Ishikawa (cell line): ENCODE measurements at regions not wholly inside any gene's neighbourhood (a gene's known extent, or its start where the extent isn't known, plus 50 kb on each side); places are given as distances from the start of the nearest gene placed in this dataset.

ENCODE experiments used
- CEBPB ChIP-seq: IDR thresholded peaks from 2 replicates; pipeline ENCODE4 v1.6.1; 2012
- CREB1 ChIP-seq: IDR thresholded peaks from 2 replicates; pipeline ENCODE4 v1.6.1; 2012; ENCODE audit warnings: low read depth
- EGR1 ChIP-seq: IDR thresholded peaks from 2 replicates; pipeline ENCODE4 v1.6.1; 2012
- EP300 ChIP-seq: IDR thresholded peaks from 2 replicates; pipeline ENCODE4 v1.6.1; 2012; ENCODE audit warnings: borderline replicate concordance
- FOXM1 ChIP-seq: IDR thresholded peaks from 2 replicates; pipeline ENCODE4 v1.6.1; 2012; ENCODE audit warnings: low read depth, borderline replicate concordance
- MAX ChIP-seq: IDR thresholded peaks from 2 replicates; pipeline ENCODE4 v1.6.1; 2012
- NFIC ChIP-seq: IDR thresholded peaks from 2 replicates; pipeline ENCODE4 v1.6.1; 2012
- RAD21 ChIP-seq: IDR thresholded peaks from 2 replicates; pipeline ENCODE4 v1.6.1; 2012; ENCODE audit warnings: low read depth
- REST ChIP-seq: IDR thresholded peaks from 2 replicates; pipeline ENCODE4 v1.6.1; 2012; ENCODE audit warnings: low read depth, mild to moderate bottlenecking
- TAF1 ChIP-seq: IDR thresholded peaks from 2 replicates; pipeline ENCODE4 v1.6.1; 2012; ENCODE audit warnings: low read depth, mild to moderate bottlenecking
- TCF12 ChIP-seq: IDR thresholded peaks from 2 replicates; pipeline ENCODE4 v1.6.1; 2012; ENCODE audit warnings: low read depth
- TEAD4 ChIP-seq: IDR thresholded peaks from 2 replicates; pipeline ENCODE4 v1.6.1; 2012
- USF1 ChIP-seq: IDR thresholded peaks from 2 replicates; pipeline ENCODE4 v1.6.1; 2012
- YY1 ChIP-seq: IDR thresholded peaks from 2 replicates; pipeline ENCODE4 v1.6.1; 2012; ENCODE audit warnings: low read depth
- ZBTB7A ChIP-seq: IDR thresholded peaks from 2 replicates; pipeline ENCODE4 v1.6.1; 2012; ENCODE audit warnings: low read depth

- TF ChIP-seq ZBTB7A, result no peak
- no peak for TF ChIP-seq FOXM1
- no peak for TF ChIP-seq TAF1
- no peak for TF ChIP-seq TCF12
- TF ChIP-seq YY1, result no peak
- TF ChIP-seq MAX, result no peak
- no peak for TF ChIP-seq REST
- TF ChIP-seq CEBPB, result no peak
- no peak for TF ChIP-seq USF1
Observed at GRCh38 chr13:34469196-34469986, 472.7 kb upstream of the NBEA start.

- TF ChIP-seq RAD21 (no peak), REST (no peak), MAX (no peak), EGR1 (no peak), USF1 (no peak), FOXM1 (no peak), ZBTB7A (no peak), YY1 (no peak), EP300 (no peak), TEAD4 (no peak), TCF12 (no peak), CREB1 (no peak), NFIC (no peak), CEBPB (no peak)
Observed at GRCh38 chr13:34474187-34474868, 467.7 kb upstream of the NBEA start.

GRCh38 chr13:34478376-34478775, 463.7 kb upstream of the NBEA start:
- TF ChIP-seq CREB1, result no peak
- TF ChIP-seq EP300, result no peak
- no peak for TF ChIP-seq ZBTB7A
- TF ChIP-seq REST, result no peak
- TF ChIP-seq YY1, result no peak
- no peak for TF ChIP-seq FOXM1
- TF ChIP-seq MAX, result no peak
- no peak for TF ChIP-seq TEAD4
- no peak for TF ChIP-seq EGR1
- no peak for TF ChIP-seq USF1
- TF ChIP-seq NFIC, result no peak
- no peak for TF ChIP-seq TAF1
